Bronchial epithelial cell (primary cell): ENCODE measurements at regions not wholly inside any gene's neighbourhood (a gene's known extent, or its start where the extent isn't known, plus 50 kb on each side); places are given as distances from the start of the nearest gene placed in this dataset.

ENCODE experiments used
- DNase-seq: peaks from one replicate; pipeline ENCODE4 v3.0.0-alpha.2; 2010; ENCODE audit warnings: low read depth
- FAIRE-seq: peaks from 2 replicates; lab custom pipeline; 2011; peaks lifted over from hg19 to GRCh38; lab: Jason Lieb, UNC
- H3K27me3 ChIP-seq: 2 replicates; pipeline ENCODE4 v1.5.1; 2011; ENCODE audit warnings: low read length; ENCODE audit not compliant: control insufficient read depth, insufficient read depth
- H3K36me3 ChIP-seq: 2 replicates; pipeline ENCODE4 v1.5.1; 2011; ENCODE audit warnings: low read length; ENCODE audit not compliant: control insufficient read depth, insufficient read depth
- H3K4me3 ChIP-seq: 2 replicates; pipeline ENCODE4 v1.5.1; 2011; ENCODE audit warnings: mild to moderate bottlenecking, low read depth, low read length, control low read depth
- TF ChIP-seq, protein P1 (sequence below): IDR thresholded peaks from 2 replicates; pipeline ENCODE4 v1.5.1; 2011; ENCODE audit warnings: mild to moderate bottlenecking, moderate library complexity, low read length, control low read depth, inconsistent platforms; ENCODE audit not compliant: insufficient read depth, severe bottlenecking

DNA sequence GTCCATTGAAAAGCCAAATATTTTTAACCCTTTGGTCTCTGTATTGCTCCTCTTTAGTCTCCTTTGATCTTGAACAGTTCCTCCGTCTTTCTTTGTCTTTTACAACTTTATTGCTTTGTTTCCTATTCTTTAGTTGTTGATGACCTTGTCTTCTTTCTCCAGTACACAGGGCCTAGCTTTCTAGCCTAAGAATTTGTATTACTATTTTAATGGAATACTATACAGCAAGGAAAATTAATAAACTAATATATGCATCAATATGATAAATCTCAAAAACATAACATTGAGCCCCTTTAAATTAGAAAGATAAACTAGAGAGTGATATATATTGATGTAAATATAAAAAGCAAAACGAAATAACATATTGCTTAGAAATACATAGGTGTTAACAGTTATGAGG is 88.7 kb downstream of the NR1D2 start:
- Histone ChIP-seq H3K27me3 (peaks cover 1% of the 10 kb centered on the region), H3K36me3 (no peaks in the 10 kb centered on the region), H3K4me3 (no peak overlapping the region)
- no peak for FAIRE-seq
- TF ChIP-seq, protein P1, sequence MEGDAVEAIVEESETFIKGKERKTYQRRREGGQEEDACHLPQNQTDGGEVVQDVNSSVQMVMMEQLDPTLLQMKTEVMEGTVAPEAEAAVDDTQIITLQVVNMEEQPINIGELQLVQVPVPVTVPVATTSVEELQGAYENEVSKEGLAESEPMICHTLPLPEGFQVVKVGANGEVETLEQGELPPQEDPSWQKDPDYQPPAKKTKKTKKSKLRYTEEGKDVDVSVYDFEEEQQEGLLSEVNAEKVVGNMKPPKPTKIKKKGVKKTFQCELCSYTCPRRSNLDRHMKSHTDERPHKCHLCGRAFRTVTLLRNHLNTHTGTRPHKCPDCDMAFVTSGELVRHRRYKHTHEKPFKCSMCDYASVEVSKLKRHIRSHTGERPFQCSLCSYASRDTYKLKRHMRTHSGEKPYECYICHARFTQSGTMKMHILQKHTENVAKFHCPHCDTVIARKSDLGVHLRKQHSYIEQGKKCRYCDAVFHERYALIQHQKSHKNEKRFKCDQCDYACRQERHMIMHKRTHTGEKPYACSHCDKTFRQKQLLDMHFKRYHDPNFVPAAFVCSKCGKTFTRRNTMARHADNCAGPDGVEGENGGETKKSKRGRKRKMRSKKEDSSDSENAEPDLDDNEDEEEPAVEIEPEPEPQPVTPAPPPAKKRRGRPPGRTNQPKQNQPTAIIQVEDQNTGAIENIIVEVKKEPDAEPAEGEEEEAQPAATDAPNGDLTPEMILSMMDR = no peak
- DNase-seq = no peak

DNA sequence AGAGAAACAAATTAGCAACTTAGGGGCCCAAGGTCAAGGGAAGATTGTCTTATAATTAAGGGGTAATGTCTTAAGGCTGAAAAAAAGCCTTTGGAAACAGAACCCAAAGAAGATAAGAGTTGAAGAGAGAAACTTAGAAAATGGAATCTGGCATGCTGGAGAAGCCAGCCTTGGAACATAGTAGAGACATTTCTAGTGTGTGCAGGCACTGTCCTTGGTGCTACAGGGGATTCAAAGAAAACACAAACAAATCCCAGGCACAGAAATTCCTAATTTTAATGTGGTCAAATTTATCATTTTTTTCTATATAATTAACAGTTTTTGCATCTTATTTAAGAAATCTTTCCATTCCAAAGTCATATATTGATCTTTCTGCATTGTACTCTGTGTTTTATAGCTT is 89.4 kb downstream of the NR1D2 start:
- TF ChIP-seq, protein P1 = no peak
- DNase-seq (no peak), FAIRE-seq (no peak)
- Histone ChIP-seq H3K4me3 (no peak overlapping the region), H3K36me3 (no peaks in the 10 kb centered on the region), H3K27me3 (peaks cover 1% of the 10 kb centered on the region)

DNA sequence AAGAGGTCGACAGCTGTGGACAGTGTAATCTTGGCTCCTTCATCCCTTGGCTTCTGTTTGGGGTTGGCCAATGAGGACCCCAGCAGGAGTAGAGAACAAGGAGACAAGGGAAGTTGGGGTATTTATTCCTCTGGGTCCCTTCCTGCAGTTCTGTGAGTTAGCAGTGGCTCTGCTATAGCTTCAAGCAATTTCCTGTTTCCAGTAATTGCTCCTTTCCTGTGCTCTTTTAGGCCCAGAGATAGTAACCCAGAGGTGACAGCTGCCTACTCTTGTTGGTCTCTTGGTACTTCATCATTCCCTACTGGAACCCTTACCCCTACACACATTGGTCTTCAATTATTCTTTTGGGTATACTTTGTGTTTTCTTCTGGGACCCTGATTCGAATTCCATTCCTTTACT is 92.9 kb downstream of the NR1D2 start:
- H3K4me3 ChIP-seq = no peak overlapping the region
- TF ChIP-seq, protein P1 = no peak
- no peaks in the 10 kb centered on the region for H3K27me3 ChIP-seq
- no peak for DNase-seq
- no peaks in the 10 kb centered on the region for H3K36me3 ChIP-seq
- FAIRE-seq = no peak

GRCh38 chr3:24040311-24040710 is 95.2 kb downstream of the NR1D2 start:
- TF ChIP-seq, protein P1 = no peak
- Histone ChIP-seq H3K27me3 (no peaks in the 10 kb centered on the region), H3K36me3 (no peaks in the 10 kb centered on the region), H3K4me3 (no peak overlapping the region)
- DNase-seq (no peak), FAIRE-seq (no peak)

- Histone ChIP-seq H3K36me3 (no peaks in the 10 kb centered on the region), H3K27me3 (no peaks in the 10 kb centered on the region), H3K4me3 (no peak overlapping the region)
- TF ChIP-seq, protein P1 = no peak
- no peak for DNase-seq
- FAIRE-seq = no peak
Observed at GRCh38 chr3:24042174-24043059, 97.3 kb downstream of the NR1D2 start.
